Lower leg skin (tissue), 3 donors: ENCODE measurements at regions not wholly inside any gene's neighbourhood (a gene's known extent, or its start where the extent isn't known, plus 50 kb on each side); places are given as distances from the start of the nearest gene placed in this dataset.

Experiments used
- CTCF ChIP-seq, 3 donors: fragments of 450-650 bp; IDR thresholded peaks; one replicate each; pipeline ENCODE4 v1.5.1; 2016; ENCODE audit warnings: antibody characterized with exemption in 3 of 3, mild to moderate bottlenecking in 3 of 3, moderate library complexity in 2 of 3
- POLR2A ChIP-seq, 2 donors: fragments of 450-650 bp; IDR thresholded peaks; one replicate each; pipeline ENCODE4 v1.6.1; 2016 to 2017; ENCODE audit warnings: antibody characterized with exemption in 2 of 2, mild to moderate bottlenecking in 1 of 2, moderate library complexity in 1 of 2

- no peak for TF ChIP-seq CTCF (IDR thresholded peaks at IDR 0.05)
- no peak for TF ChIP-seq POLR2A (IDR thresholded peaks at IDR 0.05)
Measured at GRCh38 chr10:78846071-78846470, 222.7 kb upstream of the ZMIZ1 start.
